BE2C (cell line): ENCODE measurements at regions not wholly inside any gene's neighbourhood (a gene's known extent, or its start where the extent isn't known, plus 50 kb on each side); places are given as distances from the start of the nearest gene placed in this dataset.

ENCODE experiments used
- DNase-seq: peaks from one replicate; pipeline ENCODE4 v3.0.0-alpha.2; 2020
- H3K27me3 ChIP-seq: fragments of 250-450 bp; sonication (Bioruptor Pico); 2 replicates; pipeline ENCODE4 v1.5.1; 2020; ENCODE audit warnings: mild to moderate bottlenecking
- H3K36me3 ChIP-seq: fragments of 250-450 bp; sonication (Bioruptor Pico); 2 replicates; pipeline ENCODE4 v1.5.1; 2020; ENCODE audit warnings: mild to moderate bottlenecking
- H3K4me1 ChIP-seq: fragments of 250-450 bp; sonication (Bioruptor Pico); 2 replicates; pipeline ENCODE4 v1.5.1; 2020
- H3K4me3 ChIP-seq: 2 replicates; pipeline ENCODE4 v1.5.1; 2011; ENCODE audit warnings: low read depth, low read length
- H3K9me3 ChIP-seq: fragments of 250-450 bp; sonication (Bioruptor Pico); 2 replicates; pipeline ENCODE4 v1.5.1; 2020
- TF ChIP-seq, protein P1 (sequence below): IDR thresholded peaks from 2 replicates; pipeline ENCODE4 v1.5.1; 2012; ENCODE audit warnings: mild to moderate bottlenecking, low read depth, low read length

- Histone ChIP-seq H3K4me3 (no peak overlapping the region), H3K36me3 (no peaks in the 10 kb centered on the region), H3K9me3 (no peaks in the 10 kb centered on the region), H3K4me1 (no peaks in the 10 kb centered on the region), H3K27me3 (no peaks in the 10 kb centered on the region)
- DNase-seq = no peak
- TF ChIP-seq, protein P1, sequence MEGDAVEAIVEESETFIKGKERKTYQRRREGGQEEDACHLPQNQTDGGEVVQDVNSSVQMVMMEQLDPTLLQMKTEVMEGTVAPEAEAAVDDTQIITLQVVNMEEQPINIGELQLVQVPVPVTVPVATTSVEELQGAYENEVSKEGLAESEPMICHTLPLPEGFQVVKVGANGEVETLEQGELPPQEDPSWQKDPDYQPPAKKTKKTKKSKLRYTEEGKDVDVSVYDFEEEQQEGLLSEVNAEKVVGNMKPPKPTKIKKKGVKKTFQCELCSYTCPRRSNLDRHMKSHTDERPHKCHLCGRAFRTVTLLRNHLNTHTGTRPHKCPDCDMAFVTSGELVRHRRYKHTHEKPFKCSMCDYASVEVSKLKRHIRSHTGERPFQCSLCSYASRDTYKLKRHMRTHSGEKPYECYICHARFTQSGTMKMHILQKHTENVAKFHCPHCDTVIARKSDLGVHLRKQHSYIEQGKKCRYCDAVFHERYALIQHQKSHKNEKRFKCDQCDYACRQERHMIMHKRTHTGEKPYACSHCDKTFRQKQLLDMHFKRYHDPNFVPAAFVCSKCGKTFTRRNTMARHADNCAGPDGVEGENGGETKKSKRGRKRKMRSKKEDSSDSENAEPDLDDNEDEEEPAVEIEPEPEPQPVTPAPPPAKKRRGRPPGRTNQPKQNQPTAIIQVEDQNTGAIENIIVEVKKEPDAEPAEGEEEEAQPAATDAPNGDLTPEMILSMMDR = no peak
Observed at GRCh38 chr18:10015288-10015701, 101.5 kb downstream of the VAPA start.

GRCh38 chr18:10015941-10016819 is 102.4 kb downstream of the VAPA start:
- H3K4me3 ChIP-seq = no peak overlapping the region
- H3K27me3 ChIP-seq = no peaks in the 10 kb centered on the region
- H3K9me3 ChIP-seq = no peaks in the 10 kb centered on the region
- H3K36me3 ChIP-seq = no peaks in the 10 kb centered on the region
- TF ChIP-seq, protein P1 = no peak
- DNase-seq = no peak
- H3K4me1 ChIP-seq = no peaks in the 10 kb centered on the region

GRCh38 chr18:10017043-10017442 is 103.2 kb downstream of the VAPA start:
- TF ChIP-seq, protein P1 = no peak
- no peak for DNase-seq
- no peaks in the 10 kb centered on the region for H3K36me3 ChIP-seq
- H3K27me3 ChIP-seq = no peaks in the 10 kb centered on the region
- no peaks in the 10 kb centered on the region for H3K9me3 ChIP-seq
- H3K4me3 ChIP-seq = no peak overlapping the region
- no peaks in the 10 kb centered on the region for H3K4me1 ChIP-seq

DNA sequence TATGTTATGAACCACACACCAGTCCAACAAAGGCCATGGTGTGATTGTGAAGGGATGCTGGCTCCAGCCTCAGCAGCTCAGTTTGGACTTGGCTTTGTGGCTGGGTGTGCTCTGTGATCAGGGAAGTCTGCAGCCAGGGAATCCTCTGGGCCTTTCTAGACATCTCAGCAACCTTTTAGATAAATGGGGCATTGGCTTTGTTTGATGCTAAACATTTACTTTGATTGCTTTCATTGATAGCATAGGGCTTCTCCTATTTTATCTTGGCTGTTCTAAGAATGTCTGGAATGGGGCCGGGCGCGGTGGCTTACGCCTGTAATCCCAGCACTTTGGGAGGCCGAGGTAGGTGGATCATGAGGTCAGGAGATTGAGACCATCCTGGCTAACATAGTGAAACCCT is 104.5 kb downstream of the VAPA start:
- H3K9me3 ChIP-seq = no peaks in the 10 kb centered on the region
- no peaks in the 10 kb centered on the region for H3K4me1 ChIP-seq
- TF ChIP-seq, protein P1 = no peak
- H3K27me3 ChIP-seq = no peaks in the 10 kb centered on the region
- no peak for DNase-seq
- H3K4me3 ChIP-seq = no peak overlapping the region
- no peaks in the 10 kb centered on the region for H3K36me3 ChIP-seq

DNA sequence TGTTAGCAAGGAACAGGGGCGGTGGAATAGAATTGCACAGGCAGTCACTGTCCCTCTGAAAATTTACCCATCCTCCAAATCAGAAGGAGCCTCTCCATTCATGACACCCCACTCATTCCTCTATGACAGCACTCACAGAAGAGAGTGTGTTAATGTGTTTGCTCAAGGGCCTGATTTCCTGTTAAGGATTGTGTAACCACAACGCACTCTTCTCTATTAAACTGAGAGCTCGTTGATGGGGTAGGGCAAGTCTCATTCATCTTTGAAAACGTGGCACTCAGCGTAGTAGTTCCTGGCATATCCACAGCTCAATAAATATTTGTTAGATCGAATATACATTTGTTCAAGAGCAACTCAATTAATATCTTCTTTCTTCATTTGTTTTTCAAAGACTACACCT is 106.4 kb downstream of the VAPA start:
- H3K4me1 ChIP-seq = no peaks in the 10 kb centered on the region
- H3K4me3 ChIP-seq = no peak overlapping the region
- H3K9me3 ChIP-seq = no peaks in the 10 kb centered on the region
- H3K36me3 ChIP-seq = no peaks in the 10 kb centered on the region
- DNase-seq = no peak
- TF ChIP-seq, protein P1 = no peak
- no peaks in the 10 kb centered on the region for H3K27me3 ChIP-seq

- no peaks in the 10 kb centered on the region for H3K4me1 ChIP-seq
- DNase-seq = no peak
- H3K4me3 ChIP-seq = no peak overlapping the region
- H3K9me3 ChIP-seq = no peaks in the 10 kb centered on the region
- TF ChIP-seq, protein P1 = no peak
- no peaks in the 10 kb centered on the region for H3K36me3 ChIP-seq
- H3K27me3 ChIP-seq = no peaks in the 10 kb centered on the region
Observed at GRCh38 chr18:10022365-10022764, 108.5 kb downstream of the VAPA start.
